SK-N-SH treated with all-trans-retinoic acid at 6 μM for 48 hours (cell line): ENCODE measurements at regions not wholly inside any gene's neighbourhood (a gene's known extent, or its start where the extent isn't known, plus 50 kb on each side); places are given as distances from the start of the nearest gene placed in this dataset.

Experiments used
- TF ChIP-seq, protein P1 (sequence below): fragments of 250-450 bp; sonication (Bioruptor Pico); IDR thresholded peaks from 2 replicates; pipeline ENCODE4 v1.8.0; 2021; ENCODE audit warnings: low read depth, mild to moderate bottlenecking, moderate library complexity, borderline replicate concordance
- TF ChIP-seq, protein P2 (sequence below): fragments of 250-450 bp; sonication (Bioruptor Pico); IDR thresholded peaks from 2 replicates; pipeline ENCODE4 v1.5.0; 2020; ENCODE audit warnings: mild to moderate bottlenecking, moderate library complexity
- TF ChIP-seq, protein P3 (sequence below): fragments of 250-450 bp; sonication (Bioruptor Pico); IDR thresholded peaks from 2 replicates; pipeline ENCODE4 v1.5.1; 2020; ENCODE audit warnings: low read depth, mild to moderate bottlenecking, moderate library complexity

DNA sequence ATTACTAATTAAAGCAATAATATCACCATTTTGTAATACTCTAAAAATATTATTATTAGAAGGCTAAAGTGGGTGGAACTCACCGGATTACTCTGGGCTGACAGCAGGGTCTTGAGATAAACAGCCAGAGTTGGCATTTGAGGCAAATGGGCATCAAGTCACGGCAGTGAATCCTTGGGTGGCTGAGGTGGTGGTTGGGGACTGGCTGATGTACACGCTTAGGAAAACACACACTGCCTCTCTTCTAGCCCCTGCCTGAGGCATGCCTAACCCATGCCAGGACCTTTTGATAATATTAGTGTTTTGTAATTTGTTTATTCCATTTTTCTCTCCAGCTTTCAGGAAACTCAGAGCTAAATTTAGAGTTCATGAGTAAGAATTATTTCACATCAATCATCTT is 76.8 kb downstream of the ACKR3 start:
- TF ChIP-seq, protein P1, sequence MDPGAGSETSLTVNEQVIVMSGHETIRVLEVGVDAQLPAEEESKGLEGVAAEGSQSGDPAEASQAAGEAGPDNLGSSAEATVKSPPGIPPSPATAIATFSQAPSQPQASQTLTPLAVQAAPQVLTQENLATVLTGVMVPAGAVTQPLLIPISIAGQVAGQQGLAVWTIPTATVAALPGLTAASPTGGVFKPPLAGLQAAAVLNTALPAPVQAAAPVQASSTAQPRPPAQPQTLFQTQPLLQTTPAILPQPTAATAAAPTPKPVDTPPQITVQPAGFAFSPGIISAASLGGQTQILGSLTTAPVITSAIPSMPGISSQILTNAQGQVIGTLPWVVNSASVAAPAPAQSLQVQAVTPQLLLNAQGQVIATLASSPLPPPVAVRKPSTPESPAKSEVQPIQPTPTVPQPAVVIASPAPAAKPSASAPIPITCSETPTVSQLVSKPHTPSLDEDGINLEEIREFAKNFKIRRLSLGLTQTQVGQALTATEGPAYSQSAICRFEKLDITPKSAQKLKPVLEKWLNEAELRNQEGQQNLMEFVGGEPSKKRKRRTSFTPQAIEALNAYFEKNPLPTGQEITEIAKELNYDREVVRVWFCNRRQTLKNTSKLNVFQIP (CRISPR knock-in tag), result no peak
- TF ChIP-seq, protein P2, sequence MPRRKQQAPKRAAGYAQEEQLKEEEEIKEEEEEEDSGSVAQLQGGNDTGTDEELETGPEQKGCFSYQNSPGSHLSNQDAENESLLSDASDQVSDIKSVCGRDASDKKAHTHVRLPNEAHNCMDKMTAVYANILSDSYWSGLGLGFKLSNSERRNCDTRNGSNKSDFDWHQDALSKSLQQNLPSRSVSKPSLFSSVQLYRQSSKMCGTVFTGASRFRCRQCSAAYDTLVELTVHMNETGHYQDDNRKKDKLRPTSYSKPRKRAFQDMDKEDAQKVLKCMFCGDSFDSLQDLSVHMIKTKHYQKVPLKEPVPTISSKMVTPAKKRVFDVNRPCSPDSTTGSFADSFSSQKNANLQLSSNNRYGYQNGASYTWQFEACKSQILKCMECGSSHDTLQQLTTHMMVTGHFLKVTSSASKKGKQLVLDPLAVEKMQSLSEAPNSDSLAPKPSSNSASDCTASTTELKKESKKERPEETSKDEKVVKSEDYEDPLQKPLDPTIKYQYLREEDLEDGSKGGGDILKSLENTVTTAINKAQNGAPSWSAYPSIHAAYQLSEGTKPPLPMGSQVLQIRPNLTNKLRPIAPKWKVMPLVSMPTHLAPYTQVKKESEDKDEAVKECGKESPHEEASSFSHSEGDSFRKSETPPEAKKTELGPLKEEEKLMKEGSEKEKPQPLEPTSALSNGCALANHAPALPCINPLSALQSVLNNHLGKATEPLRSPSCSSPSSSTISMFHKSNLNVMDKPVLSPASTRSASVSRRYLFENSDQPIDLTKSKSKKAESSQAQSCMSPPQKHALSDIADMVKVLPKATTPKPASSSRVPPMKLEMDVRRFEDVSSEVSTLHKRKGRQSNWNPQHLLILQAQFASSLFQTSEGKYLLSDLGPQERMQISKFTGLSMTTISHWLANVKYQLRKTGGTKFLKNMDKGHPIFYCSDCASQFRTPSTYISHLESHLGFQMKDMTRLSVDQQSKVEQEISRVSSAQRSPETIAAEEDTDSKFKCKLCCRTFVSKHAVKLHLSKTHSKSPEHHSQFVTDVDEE (CRISPR knock-in tag), result no peak
- TF ChIP-seq, protein P3, sequence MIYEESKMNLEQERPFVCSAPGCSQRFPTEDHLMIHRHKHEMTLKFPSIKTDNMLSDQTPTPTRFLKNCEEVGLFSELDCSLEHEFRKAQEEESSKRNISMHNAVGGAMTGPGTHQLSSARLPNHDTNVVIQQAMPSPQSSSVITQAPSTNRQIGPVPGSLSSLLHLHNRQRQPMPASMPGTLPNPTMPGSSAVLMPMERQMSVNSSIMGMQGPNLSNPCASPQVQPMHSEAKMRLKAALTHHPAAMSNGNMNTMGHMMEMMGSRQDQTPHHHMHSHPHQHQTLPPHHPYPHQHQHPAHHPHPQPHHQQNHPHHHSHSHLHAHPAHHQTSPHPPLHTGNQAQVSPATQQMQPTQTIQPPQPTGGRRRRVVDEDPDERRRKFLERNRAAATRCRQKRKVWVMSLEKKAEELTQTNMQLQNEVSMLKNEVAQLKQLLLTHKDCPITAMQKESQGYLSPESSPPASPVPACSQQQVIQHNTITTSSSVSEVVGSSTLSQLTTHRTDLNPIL, result no peak
